ENCODE measurements at regions not wholly inside any gene's neighbourhood (a gene's known extent, or its start where the extent isn't known, plus 50 kb on each side); places are given as distances from the start of the nearest gene placed in this dataset.
"Not testable (repeated sequence)": the region's sequence is repeated elsewhere in the genome, so short reads cannot be mapped to it uniquely, and the experiment has no call there.

DNA sequence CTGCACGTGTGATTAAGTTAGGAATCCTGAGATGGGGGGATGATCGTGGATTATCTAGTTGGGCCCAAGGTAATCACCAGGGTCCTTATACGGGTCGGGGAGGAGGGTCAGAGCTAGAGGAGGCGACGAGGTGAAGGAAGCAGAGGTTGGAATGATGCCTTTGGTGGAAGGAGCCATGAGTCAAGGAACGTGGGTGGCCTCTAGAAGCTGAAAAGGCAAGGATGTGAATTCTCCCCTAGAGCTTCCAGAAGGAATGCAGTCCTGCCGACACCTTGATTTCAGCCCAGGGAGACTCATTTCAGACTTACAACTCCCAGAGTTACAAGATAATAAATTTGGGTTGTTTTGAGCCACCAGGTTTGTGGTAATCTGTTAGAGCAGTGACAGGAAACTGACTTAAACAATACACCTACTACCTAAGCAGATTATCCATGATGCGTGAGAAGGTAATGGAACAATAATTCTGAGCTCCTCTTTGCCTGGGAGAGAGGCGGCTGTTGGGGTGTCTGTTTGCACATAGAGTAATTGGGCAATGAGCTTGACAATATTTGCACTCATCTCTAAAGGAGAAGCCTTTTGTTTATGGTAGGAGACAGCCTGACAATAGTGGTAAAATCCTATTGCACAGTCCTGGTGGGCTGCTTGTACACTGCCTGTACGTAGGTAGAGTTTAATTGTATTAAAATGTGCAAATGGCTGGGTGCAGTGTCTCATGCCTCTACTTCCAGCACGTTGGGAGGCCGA lies 129.3 kb upstream of the IER5L start:
- Mint-ChIP-seq H3K36me3 (ENCODE audit: low read depth) (no peaks in the 10 kb centered on the region), H3K4me1 (no peaks in the 10 kb centered on the region), H3K27ac (no peak overlapping the region), H3K27me3 (peaks cover 13% of the 10 kb centered on the region), H3K4me3 (no peak overlapping the region), H3K9me3 (peaks cover 3% of the 10 kb centered on the region)
- POLR2A ChIA-PET: interaction anchor here (1.6 kb wide), 1 partner anchor 133 kb away, joined by 3 read pairs; no protein-coding TSS in a partner anchor
- peak; percentile 13 for DNase-seq
- CTCF ChIA-PET: no interaction called here

- Mint-ChIP-seq H3K36me3 (ENCODE audit: low read depth) (no peaks in the 10 kb centered on the region), H3K27me3 (peaks cover 15% of the 10 kb centered on the region), H3K27ac (no peak overlapping the region), H3K4me1 (no peaks in the 10 kb centered on the region), H3K9me3 (peaks cover 4% of the 10 kb centered on the region), H3K4me3 (no peak overlapping the region)
- ChIA-PET CTCF (no interaction called here), POLR2A (no interaction called here)
- DNase-seq: peak; percentile 14
These were observed 128.4 kb upstream of the IER5L start for GRCh38 chr9:129306318-129306973.

DNA sequence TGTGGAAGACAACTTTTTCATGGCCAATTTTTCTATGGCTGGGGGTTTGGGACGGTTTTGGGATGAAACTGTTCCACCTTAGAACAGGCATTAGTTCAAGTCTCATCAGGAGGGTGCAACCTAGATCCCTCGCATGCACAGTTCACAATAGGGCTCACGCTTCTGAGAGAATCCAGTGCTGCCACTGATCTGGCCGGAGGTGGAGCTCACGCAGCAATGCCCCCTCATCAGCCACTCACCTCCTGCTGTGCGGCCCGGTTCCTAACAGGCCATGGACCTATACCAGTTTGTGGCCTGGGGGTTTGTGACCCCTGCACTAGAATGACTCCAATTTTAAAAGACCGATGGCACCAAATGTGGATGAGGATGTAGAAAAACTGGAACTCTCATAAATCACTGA lies 127.2 kb upstream of the IER5L start:
- POLR2A ChIA-PET: no interaction called here
- Mint-ChIP-seq H3K36me3 (ENCODE audit: low read depth) (no peaks in the 10 kb centered on the region), H3K9me3 (peaks cover 4% of the 10 kb centered on the region), H3K4me1 (no peaks in the 10 kb centered on the region), H3K4me3 (no peak overlapping the region), H3K27ac (no peak overlapping the region), H3K27me3 (peaks cover 16% of the 10 kb centered on the region)
- no peak for DNase-seq
- CTCF ChIA-PET: interaction anchor here (0.6 kb wide), 1 partner anchor 318 kb away, joined by 4 read pairs; no protein-coding TSS in a partner anchor

DNA sequence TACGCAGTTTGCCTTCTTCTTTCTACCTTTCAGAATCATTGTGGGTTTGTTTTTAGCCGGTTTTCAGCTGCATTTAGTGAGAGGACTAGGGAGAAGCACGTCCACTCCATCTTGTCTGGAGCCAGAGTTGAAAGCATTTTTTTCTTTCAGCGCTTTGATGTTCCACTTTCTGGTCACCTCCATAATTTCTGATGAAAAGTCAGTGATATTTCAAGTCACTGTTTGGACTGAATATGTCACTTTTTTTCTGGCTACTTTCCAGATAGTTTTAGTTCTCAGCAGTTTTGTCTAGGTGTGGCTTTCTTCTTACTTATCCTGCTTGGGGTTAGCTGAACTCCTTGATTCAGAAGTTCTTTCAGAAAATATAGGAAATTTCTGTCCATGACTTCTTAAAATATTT lies 123.9 kb upstream of the IER5L start:
- DNase-seq: no peak
- ChIA-PET CTCF (no interaction called here), POLR2A (no interaction called here)
- no peaks in the 10 kb centered on the region for H3K4me1 Mint-ChIP-seq
- no peak overlapping the region for H3K27ac Mint-ChIP-seq
- H3K4me3 Mint-ChIP-seq: no peak overlapping the region
- H3K9me3 Mint-ChIP-seq: peaks cover 6% of the 10 kb centered on the region
- H3K36me3 Mint-ChIP-seq (ENCODE audit: low read depth): no peaks in the 10 kb centered on the region
- H3K27me3 Mint-ChIP-seq: peaks cover 32% of the 10 kb centered on the region

GRCh38 chr9:129296195-129296594 lies 118.1 kb upstream of the IER5L start:
- H3K27me3 Mint-ChIP-seq: peaks cover 30% of the 10 kb centered on the region
- H3K36me3 Mint-ChIP-seq (ENCODE audit: low read depth); H3K4me1 Mint-ChIP-seq; DNase-seq; H3K27ac Mint-ChIP-seq; CTCF ChIA-PET; POLR2A ChIA-PET; H3K4me3 Mint-ChIP-seq; H3K9me3 Mint-ChIP-seq: not testable (repeated sequence)

DNA sequence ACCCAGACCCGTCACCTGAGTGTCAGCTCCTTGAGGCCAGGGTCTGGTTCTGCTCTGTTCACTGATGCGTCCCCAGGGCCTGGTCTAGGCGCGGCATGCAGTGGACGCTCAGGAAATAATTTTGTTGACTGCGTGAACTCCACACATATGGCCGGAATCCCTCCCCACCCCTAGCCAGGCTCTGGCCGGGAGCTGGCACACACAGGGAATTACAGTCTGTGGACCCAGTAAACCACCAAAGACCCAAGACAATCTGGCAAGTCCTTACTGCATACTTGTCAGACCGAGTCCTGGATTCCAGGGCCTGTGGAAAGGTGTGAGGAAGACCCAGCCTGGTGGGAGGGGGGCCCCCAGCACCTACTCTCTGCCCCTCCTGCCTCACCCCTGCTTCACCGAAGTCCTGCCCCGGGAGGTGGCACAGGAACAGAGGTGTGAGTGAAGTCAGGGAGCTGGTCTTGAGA lies 113.0 kb upstream of the IER5L start:
- no peak overlapping the region for H3K4me3 Mint-ChIP-seq
- ChIA-PET CTCF (interaction anchor here (1.0 kb wide), 1 partner anchor 26 kb away, joined by 3 read pairs; no protein-coding TSS in a partner anchor), POLR2A (no interaction called here)
- peaks cover 5% of the 10 kb centered on the region for H3K9me3 Mint-ChIP-seq
- H3K27ac Mint-ChIP-seq: no peak overlapping the region
- no peaks in the 10 kb centered on the region for H3K4me1 Mint-ChIP-seq
- DNase-seq: peak; percentile 12
- H3K36me3 Mint-ChIP-seq (ENCODE audit: low read depth): peaks cover 3% of the 10 kb centered on the region
- peaks cover 6% of the 10 kb centered on the region for H3K27me3 Mint-ChIP-seq

DNA sequence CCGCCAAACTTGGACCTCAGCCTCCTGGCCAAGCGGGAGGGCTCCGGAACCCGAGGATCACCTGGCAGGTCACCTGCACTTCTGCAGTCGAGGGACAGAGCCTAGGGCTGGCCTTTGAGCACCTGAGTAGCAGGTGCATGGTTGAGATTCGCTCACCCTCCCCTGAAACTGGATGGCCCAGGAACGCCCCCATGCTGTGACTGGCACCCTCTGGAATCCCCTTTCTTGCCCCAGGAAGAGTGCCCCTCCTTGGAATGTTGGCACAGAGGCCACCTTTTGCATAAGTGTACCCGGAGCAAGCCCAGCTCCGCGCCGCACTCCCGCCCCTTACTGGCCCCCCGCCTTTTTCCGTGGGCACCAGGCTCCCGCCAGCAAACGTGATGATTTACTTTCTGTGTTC lies 112.5 kb upstream of the IER5L start:
- Mint-ChIP-seq H3K36me3 (ENCODE audit: low read depth) (peaks cover 2% of the 10 kb centered on the region), H3K27me3 (peaks cover 4% of the 10 kb centered on the region), H3K9me3 (peaks cover 3% of the 10 kb centered on the region), H3K4me3 (no peak overlapping the region), H3K27ac (no peak overlapping the region), H3K4me1 (no peaks in the 10 kb centered on the region)
- no peak for DNase-seq
- ChIA-PET CTCF (no interaction called here), POLR2A (no interaction called here)

GRCh38 chr9:129289883-129290282 lies 111.8 kb upstream of the IER5L start:
- ChIA-PET POLR2A (no interaction called here), CTCF (no interaction called here)
- Mint-ChIP-seq H3K27me3 (peaks cover 2% of the 10 kb centered on the region), H3K9me3 (no peaks in the 10 kb centered on the region), H3K36me3 (ENCODE audit: low read depth) (no peaks in the 10 kb centered on the region), H3K27ac (no peak overlapping the region), H3K4me3 (no peak overlapping the region), H3K4me1 (no peaks in the 10 kb centered on the region)
- DNase-seq: no peak

DNA sequence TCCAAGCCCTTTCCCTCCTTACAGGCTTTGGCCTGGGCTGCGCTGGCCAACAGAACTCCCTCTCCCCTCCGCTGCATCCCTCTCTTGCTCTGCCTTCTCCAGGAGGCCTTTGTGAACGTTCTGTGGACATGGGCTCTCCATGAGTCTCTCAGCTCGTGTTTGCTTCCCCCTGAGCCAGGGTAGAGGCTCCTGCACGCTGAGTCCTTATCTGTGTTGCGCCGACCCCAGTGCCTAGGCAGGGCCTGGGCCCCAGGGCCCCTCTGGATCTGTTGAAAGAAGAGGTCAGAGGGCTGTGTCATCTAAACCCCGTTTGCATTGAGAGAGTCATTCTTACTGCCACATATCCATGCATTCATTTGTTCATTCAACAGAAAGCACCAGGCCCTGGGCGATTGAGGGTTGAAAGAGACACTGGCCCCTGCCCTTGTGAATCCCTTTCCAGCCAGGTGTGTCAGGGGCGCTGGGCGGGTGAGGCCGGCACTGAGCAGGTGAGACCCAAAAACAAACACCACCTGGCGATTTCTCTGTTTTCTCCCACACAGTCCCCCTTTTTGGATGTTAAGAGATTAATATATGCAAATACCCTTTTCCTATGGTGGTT lies 111.2 kb upstream of the IER5L start:
- DNase-seq: peak; percentile 9
- no peak overlapping the region for H3K27ac Mint-ChIP-seq

DNA sequence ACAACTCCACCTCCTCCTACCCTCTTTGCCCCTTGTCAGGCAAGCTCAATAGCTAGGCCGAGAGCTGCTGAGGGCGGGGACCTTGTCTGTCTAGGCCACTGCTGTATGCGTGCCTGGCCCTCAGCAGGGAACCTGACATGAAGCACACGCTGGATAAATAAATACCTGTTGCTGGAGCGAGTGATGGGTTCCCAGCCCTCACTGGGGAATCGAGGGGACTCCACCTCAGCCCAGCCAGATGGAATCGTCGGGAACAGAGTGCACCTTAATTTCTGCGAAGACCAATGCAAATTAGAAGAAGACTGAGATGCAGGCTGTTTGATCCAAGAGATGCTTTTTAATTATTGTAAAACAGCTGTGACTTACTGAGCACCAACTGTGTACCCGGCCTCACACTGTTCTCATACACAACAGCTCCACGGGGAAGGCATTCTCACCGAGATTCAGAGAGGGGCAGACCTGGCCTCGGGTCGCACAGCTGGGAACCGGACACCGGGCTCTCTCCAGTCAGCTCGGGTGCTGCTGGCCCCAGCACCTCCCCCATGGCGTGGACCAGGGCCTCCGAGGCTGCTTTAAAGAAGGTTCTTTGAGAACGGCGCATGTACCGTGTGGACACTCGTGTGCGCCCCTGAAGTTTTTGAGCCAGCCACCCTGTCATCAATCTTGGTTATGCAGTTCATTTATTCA lies 109.7 kb upstream of the IER5L start:
- Mint-ChIP-seq H3K4me3 (no peak overlapping the region), H3K4me1 (no peaks in the 10 kb centered on the region), H3K27me3 (no peaks in the 10 kb centered on the region), H3K27ac (no peak overlapping the region), H3K9me3 (no peaks in the 10 kb centered on the region), H3K36me3 (ENCODE audit: low read depth) (no peaks in the 10 kb centered on the region)
- DNase-seq: peak; percentile 14
- CTCF ChIA-PET: no interaction called here
- POLR2A ChIA-PET: no interaction called here

More for the DNA sequence above, 111.2 kb upstream of the IER5L start:
- POLR2A ChIA-PET: no interaction called here
- H3K9me3 Mint-ChIP-seq: no peaks in the 10 kb centered on the region
- H3K4me3 Mint-ChIP-seq: no peak overlapping the region
- no peaks in the 10 kb centered on the region for H3K27me3 Mint-ChIP-seq
- no peaks in the 10 kb centered on the region for H3K36me3 Mint-ChIP-seq (ENCODE audit: low read depth)
- H3K4me1 Mint-ChIP-seq: no peaks in the 10 kb centered on the region
- CTCF ChIA-PET: no interaction called here

DNA sequence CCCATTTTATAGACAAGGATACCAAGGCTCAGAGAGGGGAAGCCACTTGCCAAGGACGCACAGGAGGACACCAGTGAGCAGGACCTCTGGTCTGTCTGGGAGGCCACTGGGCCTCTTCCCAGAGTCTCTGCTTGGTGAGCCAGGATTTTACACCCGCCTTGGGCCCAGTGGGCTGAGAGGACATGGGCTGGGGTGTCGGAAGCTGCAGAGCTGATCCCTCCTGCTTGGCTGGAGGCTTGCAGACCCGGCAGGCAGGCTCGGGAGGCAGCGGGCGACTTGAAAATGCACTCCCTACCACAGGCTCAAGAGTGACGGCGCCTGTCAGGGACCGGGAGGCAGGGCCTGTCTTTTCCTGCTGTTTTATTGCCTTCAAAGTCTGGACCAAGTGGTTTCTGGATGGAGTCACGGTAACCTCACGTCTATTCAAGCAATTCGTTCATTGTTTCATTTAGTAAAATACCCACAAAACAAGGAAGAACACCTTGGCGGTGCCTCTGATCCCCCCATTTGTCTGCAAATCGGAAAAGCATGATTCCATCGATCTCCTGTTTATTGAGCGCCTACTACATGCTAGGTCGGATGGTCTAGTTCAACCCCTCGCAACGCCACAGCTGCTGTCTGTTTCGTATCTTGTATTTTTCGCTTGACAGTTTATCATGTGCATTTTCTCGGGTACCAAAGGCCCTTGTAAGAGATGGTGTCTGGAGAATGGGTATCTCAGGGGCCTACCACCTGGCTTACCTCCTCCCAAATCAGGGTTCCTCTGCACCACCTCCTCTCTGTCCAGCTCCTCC lies 108.1 kb upstream of the IER5L start:
- no peak overlapping the region for H3K4me3 Mint-ChIP-seq
- peak; percentile 9 for DNase-seq
- no peak overlapping the region for H3K27ac Mint-ChIP-seq
- no peaks in the 10 kb centered on the region for H3K36me3 Mint-ChIP-seq (ENCODE audit: low read depth)
- no peaks in the 10 kb centered on the region for H3K4me1 Mint-ChIP-seq
- H3K9me3 Mint-ChIP-seq: no peaks in the 10 kb centered on the region
- POLR2A ChIA-PET: no interaction called here
- CTCF ChIA-PET: no interaction called here
- H3K27me3 Mint-ChIP-seq: no peaks in the 10 kb centered on the region

DNA sequence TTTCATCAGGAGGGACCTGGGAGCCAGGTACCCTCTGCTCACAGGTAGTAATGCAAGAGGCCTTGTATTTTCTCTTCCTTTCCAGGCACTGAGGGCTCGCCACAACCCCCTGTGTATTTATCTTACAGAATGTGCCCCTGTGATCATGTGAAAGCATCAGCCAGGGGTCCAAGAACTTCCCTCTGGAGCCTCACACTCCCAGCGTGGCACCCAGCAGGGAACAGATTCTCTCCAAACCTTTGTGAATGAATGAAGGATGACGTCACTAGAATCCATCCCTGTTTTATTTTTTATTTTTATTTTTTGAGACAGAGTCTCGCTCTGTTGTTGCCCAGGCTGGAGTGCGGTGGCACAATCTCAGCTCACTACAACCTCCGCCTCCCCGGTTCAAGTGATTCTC lies 107.3 kb upstream of the IER5L start:
- Mint-ChIP-seq H3K36me3 (ENCODE audit: low read depth) (no peaks in the 10 kb centered on the region), H3K9me3 (no peaks in the 10 kb centered on the region), H3K4me1 (no peaks in the 10 kb centered on the region), H3K4me3 (no peak overlapping the region), H3K27ac (no peak overlapping the region), H3K27me3 (no peaks in the 10 kb centered on the region)
- CTCF ChIA-PET: no interaction called here
- POLR2A ChIA-PET: no interaction called here
- DNase-seq: no peak

Measured in activated CD4-positive, alpha-beta memory T cell treated with anti-CD3 and anti-CD28 coated beads, Interleukin-2, amount 10 ng/mL, durations not matched to agents 7 days and 5 days (primary cell).